Thyroid gland (tissue), 4 donors: ENCODE measurements at regions not wholly inside any gene's neighbourhood (a gene's known extent, or its start where the extent isn't known, plus 50 kb on each side); places are given as distances from the start of the nearest gene placed in this dataset.

Experiments
- DNase-seq, 2 donors: peaks; one replicate each; pipeline ENCODE4 v3.0.0-alpha.2; 2019
- H3K27ac ChIP-seq, 3 donors: fragments of 200-600 bp; sonication (generic); 1 replicate in 2 of 3; 2 replicates in 1 of 3; pipeline ENCODE4 v1.5.1; 2016 to 2019; ENCODE audit warnings: mild to moderate bottlenecking in 1 of 3, moderate library complexity in 1 of 3
- H3K27me3 ChIP-seq: fragments of 200-600 bp; sonication (generic); one replicate; pipeline ENCODE4 v1.5.1; 2019
- H3K36me3 ChIP-seq, 2 donors: fragments of 200-600 bp; sonication (generic); one replicate each; pipeline ENCODE4 v1.5.1; 2016 to 2019
- H3K4me1 ChIP-seq, 2 donors: fragments of 200-600 bp; sonication (generic); one replicate each; pipeline ENCODE4 v1.5.1; 2017 to 2019
- H3K4me3 ChIP-seq, 3 donors: fragments of 200-600 bp; sonication (generic); replicated peaks in 1 of 3; 1 replicate in 2 of 3; 2 replicates in 1 of 3; pipeline ENCODE4 v1.5.1; 2016; ENCODE audit warnings: mild to moderate bottlenecking in 1 of 3
- H3K9me3 ChIP-seq: fragments of 200-600 bp; sonication (generic); one replicate; pipeline ENCODE4 v1.5.1; 2017
- POLR2A ChIP-seq, 2 donors: fragments of 450-650 bp; IDR thresholded peaks; one replicate each; pipeline ENCODE4 v1.6.1; 2017; ENCODE audit warnings: antibody characterized with exemption in 2 of 2, mild to moderate bottlenecking in 2 of 2, moderate library complexity in 1 of 2
- WGBS, 2 donors: methylation state at CpG; one replicate each; pipeline ENCODE4 v1.1.5; 2017; 5-methylcytosine and 5-hydroxymethylcytosine counted together
- intact Hi-C: fragments of 100-400 bp; cut with DNase I; formaldehyde crosslinking; loops from one replicate; pipeline ENCODE4 v1.15.1; 2023
- TF ChIP-seq, protein P1 (sequence below), 6 experiments: fragments of 200-600 bp in 3 of 6; fragments of 450-650 bp in 3 of 6; sonication (generic) in 3 of 6; IDR thresholded peaks; one replicate each; pipeline ENCODE4 v1.5.1; 2016 to 2019; ENCODE audit warnings: antibody characterized with exemption in 6 of 6, mild to moderate bottlenecking in 2 of 6, inconsistent platforms in 1 of 6, moderate library complexity in 1 of 6

DNA sequence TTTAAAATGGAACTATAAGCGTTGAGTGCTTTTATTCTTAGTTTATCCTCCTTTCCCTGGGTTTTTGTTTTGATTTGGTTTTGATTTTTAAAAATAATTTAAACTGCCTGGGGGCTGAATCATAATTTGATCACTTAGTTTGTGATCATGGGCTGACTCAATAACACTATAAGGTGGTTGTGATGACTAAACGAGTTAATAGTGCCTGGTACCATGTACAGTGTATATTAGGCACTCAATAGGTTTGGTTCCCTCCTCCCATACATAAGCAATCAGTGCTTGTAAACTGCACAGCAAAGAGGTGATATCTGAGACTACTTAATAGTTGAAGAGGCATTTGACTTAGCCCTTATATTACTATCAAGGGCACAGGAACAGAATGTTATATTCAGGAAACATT lies 200.9 kb upstream of the RFC3 start:
- no peaks in the 10 kb centered on the region for H3K27me3 ChIP-seq
- DNase-seq: no peak
- no peak overlapping the region for H3K27ac ChIP-seq
- no peaks in the 10 kb centered on the region for H3K36me3 ChIP-seq
- H3K4me1 ChIP-seq: peaks cover 4 to 5% of the 10 kb centered on the region in 2 donors
- intact Hi-C loops: no loop called here
- H3K4me3 ChIP-seq: no peak overlapping the region
- WGBS, 2 donors: 94% methylated on average over 2 of the region's 2 CpGs
- no peak for TF ChIP-seq POLR2A (IDR thresholded peaks at IDR 0.05)
- TF ChIP-seq, protein P1, sequence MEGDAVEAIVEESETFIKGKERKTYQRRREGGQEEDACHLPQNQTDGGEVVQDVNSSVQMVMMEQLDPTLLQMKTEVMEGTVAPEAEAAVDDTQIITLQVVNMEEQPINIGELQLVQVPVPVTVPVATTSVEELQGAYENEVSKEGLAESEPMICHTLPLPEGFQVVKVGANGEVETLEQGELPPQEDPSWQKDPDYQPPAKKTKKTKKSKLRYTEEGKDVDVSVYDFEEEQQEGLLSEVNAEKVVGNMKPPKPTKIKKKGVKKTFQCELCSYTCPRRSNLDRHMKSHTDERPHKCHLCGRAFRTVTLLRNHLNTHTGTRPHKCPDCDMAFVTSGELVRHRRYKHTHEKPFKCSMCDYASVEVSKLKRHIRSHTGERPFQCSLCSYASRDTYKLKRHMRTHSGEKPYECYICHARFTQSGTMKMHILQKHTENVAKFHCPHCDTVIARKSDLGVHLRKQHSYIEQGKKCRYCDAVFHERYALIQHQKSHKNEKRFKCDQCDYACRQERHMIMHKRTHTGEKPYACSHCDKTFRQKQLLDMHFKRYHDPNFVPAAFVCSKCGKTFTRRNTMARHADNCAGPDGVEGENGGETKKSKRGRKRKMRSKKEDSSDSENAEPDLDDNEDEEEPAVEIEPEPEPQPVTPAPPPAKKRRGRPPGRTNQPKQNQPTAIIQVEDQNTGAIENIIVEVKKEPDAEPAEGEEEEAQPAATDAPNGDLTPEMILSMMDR (IDR thresholded peaks at IDR 0.05): no peak
- no peaks in the 10 kb centered on the region for H3K9me3 ChIP-seq

DNA sequence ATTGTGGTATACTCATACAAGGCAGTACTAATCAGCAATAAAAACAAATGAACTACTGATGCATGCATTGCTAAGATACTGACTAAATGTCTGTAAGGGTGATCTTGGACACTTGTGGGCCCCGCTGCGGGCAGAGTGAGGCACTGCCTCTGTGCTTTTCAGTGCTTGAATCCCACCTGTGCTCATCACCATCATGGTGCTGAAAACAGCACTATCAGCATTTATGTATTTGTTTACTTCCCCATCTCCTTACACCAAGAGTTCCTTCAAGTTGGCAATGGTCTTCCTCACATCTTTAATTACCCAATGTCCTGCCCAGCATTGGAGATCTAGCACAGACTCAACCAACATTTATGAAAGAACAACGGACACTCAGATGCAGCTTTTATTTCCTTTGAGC lies 193.7 kb upstream of the RFC3 start:
- Histone ChIP-seq H3K9me3 (no peaks in the 10 kb centered on the region), H3K27ac (no peak overlapping the region), H3K36me3 (no peaks in the 10 kb centered on the region), H3K4me3 (no peak overlapping the region), H3K4me1 (no peaks in the 10 kb centered on the region), H3K27me3 (no peaks in the 10 kb centered on the region)
- no peak for TF ChIP-seq POLR2A (IDR thresholded peaks at IDR 0.05)
- TF ChIP-seq, protein P1 (IDR thresholded peaks at IDR 0.05): no peak
- WGBS, 2 donors: 88 to 91% methylated on average over 3 of the region's 3 CpGs
- intact Hi-C loops: no loop called here
- DNase-seq: no peak

DNA sequence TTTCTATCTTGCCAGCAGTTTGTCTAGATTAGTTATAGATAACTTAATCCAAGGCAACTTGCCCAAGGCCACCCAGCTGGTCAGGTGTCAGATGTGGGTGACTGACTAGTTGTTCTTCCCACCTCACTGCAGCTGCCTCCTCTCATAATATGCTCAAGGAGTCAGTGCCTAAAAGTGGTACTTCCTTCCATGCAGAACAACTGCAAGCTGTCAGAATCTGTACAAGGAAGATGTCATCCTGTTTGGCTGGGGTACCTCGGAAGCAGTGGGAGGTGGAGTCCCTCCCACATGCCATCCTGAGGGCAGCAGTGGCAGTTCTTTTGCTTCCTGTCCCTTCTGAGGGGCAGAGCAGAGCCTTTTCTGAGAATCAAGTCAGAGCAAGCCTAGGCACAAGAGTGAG lies 193.2 kb upstream of the RFC3 start:
- intact Hi-C loops: no loop called here
- Histone ChIP-seq H3K27ac (no peak overlapping the region), H3K27me3 (no peaks in the 10 kb centered on the region), H3K36me3 (no peaks in the 10 kb centered on the region), H3K9me3 (no peaks in the 10 kb centered on the region), H3K4me1 (no peaks in the 10 kb centered on the region), H3K4me3 (no peak overlapping the region)
- 58 to 67% methylated on average over 1 of the region's 1 CpG for WGBS, 2 donors
- no peak for DNase-seq
- TF ChIP-seq, protein P1 (IDR thresholded peaks at IDR 0.05): no peak
- no peak for TF ChIP-seq POLR2A (IDR thresholded peaks at IDR 0.05)

DNA sequence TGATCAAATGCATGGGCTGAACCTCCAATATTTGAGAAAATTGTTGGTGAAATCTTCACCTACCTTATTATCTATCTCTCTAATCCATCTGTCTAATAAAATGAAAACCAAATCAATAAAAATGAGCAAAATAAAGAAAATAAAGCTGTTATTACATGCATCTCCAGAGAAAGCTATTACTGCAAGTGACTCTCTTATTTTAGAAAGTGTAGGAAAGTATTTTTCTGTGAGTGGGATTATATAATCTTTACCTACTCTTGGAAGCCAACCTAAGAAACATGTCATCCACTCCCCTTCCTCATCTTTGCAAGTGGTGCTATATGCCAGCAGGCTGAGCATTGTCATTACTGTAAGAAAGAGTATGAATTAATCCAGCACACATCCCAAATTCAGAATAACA lies 191.5 kb upstream of the RFC3 start:
- H3K9me3 ChIP-seq: no peaks in the 10 kb centered on the region
- DNase-seq: no peak
- H3K36me3 ChIP-seq: no peaks in the 10 kb centered on the region
- no peak overlapping the region for H3K27ac ChIP-seq
- H3K4me1 ChIP-seq: no peaks in the 10 kb centered on the region
- no peak for TF ChIP-seq POLR2A (IDR thresholded peaks at IDR 0.05)
- TF ChIP-seq, protein P1 (IDR thresholded peaks at IDR 0.05): no peak
- intact Hi-C loops: no loop called here
- H3K4me3 ChIP-seq: no peak overlapping the region
- H3K27me3 ChIP-seq: no peaks in the 10 kb centered on the region

DNA sequence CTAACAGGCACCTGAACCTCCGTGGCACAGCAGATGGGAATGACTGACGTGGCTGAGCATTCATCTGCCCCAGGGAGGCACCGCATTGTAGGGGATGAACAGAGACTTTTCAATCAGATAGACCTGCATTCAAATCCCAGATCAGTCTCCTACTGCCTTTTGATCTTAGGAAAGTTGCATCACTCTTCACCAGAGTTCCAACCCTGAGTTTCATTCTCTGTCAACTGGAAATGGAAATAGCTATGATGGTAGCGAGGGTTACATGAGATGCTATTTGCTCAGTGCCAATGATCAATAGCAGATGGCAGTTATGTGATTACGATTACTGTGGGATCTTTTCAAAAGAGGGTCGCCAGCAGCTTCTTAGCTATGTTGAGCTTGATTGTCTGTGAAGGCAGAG lies 189.3 kb upstream of the RFC3 start:
- Histone ChIP-seq H3K27ac (no peak overlapping the region), H3K4me1 (no peaks in the 10 kb centered on the region), H3K27me3 (no peaks in the 10 kb centered on the region), H3K4me3 (no peak overlapping the region), H3K36me3 (no peaks in the 10 kb centered on the region), H3K9me3 (no peaks in the 10 kb centered on the region)
- intact Hi-C loops: no loop called here
- no peak for TF ChIP-seq POLR2A (IDR thresholded peaks at IDR 0.05)
- TF ChIP-seq, protein P1 (IDR thresholded peaks at IDR 0.05): no peak
- 90 to 96% methylated on average over 6 of the region's 6 CpGs for WGBS, 2 donors
- no peak for DNase-seq
